ENCODE measurements at regions not wholly inside any gene's neighbourhood (a gene's known extent, or its start where the extent isn't known, plus 50 kb on each side); places are given as distances from the start of the nearest gene placed in this dataset.

- TF ChIP-seq ELF4 (IDR thresholded peaks at IDR 0.05) (no peak), SP1 (IDR thresholded peaks at IDR 0.05) (no peak), FOXK2 (IDR thresholded peaks at IDR 0.05) (no peak), ZNF384 (IDR thresholded peaks at IDR 0.05) (no peak), BHLHE40 (IDR thresholded peaks at IDR 0.05; ENCODE audit: borderline replicate concordance) (no peak), LEF1 (IDR thresholded peaks at IDR 0.05; ENCODE audit: borderline replicate concordance) (no peak), SUZ12 (IDR thresholded peaks at IDR 0.05) (no peak), TARDBP (IDR thresholded peaks at IDR 0.05) (no peak)
Measured at GRCh38 chr1:101683561-101683960, 313.2 kb downstream of the OLFM3 start.
